NOMO-1 (cell line): ENCODE measurements at regions not wholly inside any gene's neighbourhood (a gene's known extent, or its start where the extent isn't known, plus 50 kb on each side); places are given as distances from the start of the nearest gene placed in this dataset.

Experiments used
- DNase-seq, 2 experiments: peaks; one replicate each; lab custom pipeline; 2025; ENCODE audit not compliant: unreplicated experiment in 2 of 2; lab: John Stamatoyannopoulos, UW

GRCh38 chr1:112040891-112041740 lies 51.6 kb upstream of the KCND3 start:
- DNase-seq: peak; percentile 53 to 63

GRCh38 chr1:112043901-112044300 lies 54.4 kb upstream of the KCND3 start:
- DNase-seq: no peak

GRCh38 chr1:112044745-112045144 lies 55.3 kb upstream of the KCND3 start:
- DNase-seq: no peak

GRCh38 chr1:112046630-112047029 lies 57.2 kb upstream of the KCND3 start:
- no peak for DNase-seq

GRCh38 chr1:112048421-112048820 lies 59.0 kb upstream of the KCND3 start:
- DNase-seq: no peak

GRCh38 chr1:112054510-112054909 lies 65.0 kb upstream of the KCND3 start:
- no peak for DNase-seq

- DNase-seq: no peak
Measured at GRCh38 chr1:112056354-112056753, 66.9 kb upstream of the KCND3 start.

- DNase-seq: no peak
Measured at GRCh38 chr1:112057736-112058135, 68.3 kb upstream of the KCND3 start.

GRCh38 chr1:112058815-112059450 lies 69.5 kb upstream of the KCND3 start:
- DNase-seq: no peak

- no peak for DNase-seq
Measured at GRCh38 chr1:112059679-112060078, 70.2 kb upstream of the KCND3 start.

GRCh38 chr1:112060261-112060660 lies 70.8 kb upstream of the KCND3 start:
- no peak for DNase-seq

- no peak for DNase-seq
Measured at GRCh38 chr1:112061056-112061455, 71.6 kb upstream of the KCND3 start.

GRCh38 chr1:112061901-112062320 lies 72.4 kb upstream of the KCND3 start:
- DNase-seq: no peak

- peak in 1 of 2 experiments; percentile 13 for DNase-seq
Measured at GRCh38 chr1:112063781-112064728, 74.6 kb upstream of the KCND3 start.

GRCh38 chr1:112067989-112068388 lies 78.5 kb upstream of the KCND3 start:
- no peak for DNase-seq

- DNase-seq: no peak
Measured at GRCh38 chr1:112070677-112071076, 81.2 kb upstream of the KCND3 start.

GRCh38 chr1:112074711-112075110 lies 85.2 kb upstream of the KCND3 start:
- no peak for DNase-seq

- no peak for DNase-seq
Measured at GRCh38 chr1:112075566-112075965, 86.1 kb upstream of the KCND3 start.

- DNase-seq: no peak
Measured at GRCh38 chr1:112079446-112079845, 90.0 kb upstream of the KCND3 start.

GRCh38 chr1:112083487-112083886 lies 94.0 kb upstream of the KCND3 start:
- no peak for DNase-seq
